Loucy (cell line): ENCODE measurements at regions not wholly inside any gene's neighbourhood (a gene's known extent, or its start where the extent isn't known, plus 50 kb on each side); places are given as distances from the start of the nearest gene placed in this dataset.

Experiments used
- H2AFZ ChIP-seq: fragments of 200-600 bp; sonication (generic); 2 replicates; pipeline ENCODE4 v1.6.0; 2016; ENCODE audit warnings: antibody characterized with exemption, mild to moderate bottlenecking, low read length, moderate library complexity
- H3F3A ChIP-seq: fragments of 200-600 bp; 2 replicates; pipeline ENCODE4 v1.6.0; 2016; ENCODE audit warnings: antibody characterized with exemption, low read depth, mild to moderate bottlenecking
- H3K27me3 ChIP-seq: fragments of 200-600 bp; sonication (generic); 2 replicates; pipeline ENCODE4 v1.6.1; 2014; ENCODE audit warnings: low read length, mild to moderate bottlenecking; ENCODE audit not compliant: insufficient read depth, poor library complexity, severe bottlenecking
- H3K36me3 ChIP-seq: fragments of 200-600 bp; sonication (generic); 2 replicates; pipeline ENCODE4 v1.6.1; 2016; ENCODE audit warnings: low read length; ENCODE audit not compliant: insufficient read depth
- H3K4me1 ChIP-seq: fragments of 200-600 bp; sonication (generic); 2 replicates; pipeline ENCODE4 v1.5.1; 2014; ENCODE audit warnings: low read length, mild to moderate bottlenecking; ENCODE audit not compliant: insufficient read depth, poor library complexity, severe bottlenecking
- H3K4me2 ChIP-seq: fragments of 200-600 bp; sonication (generic); 2 replicates; pipeline ENCODE4 v1.6.0; 2014; ENCODE audit warnings: antibody characterized with exemption, low read length, low read depth, mild to moderate bottlenecking; ENCODE audit not compliant: poor library complexity, severe bottlenecking
- H3K4me3 ChIP-seq: fragments of 200-600 bp; sonication (generic); 2 replicates; pipeline ENCODE4 v1.5.1; 2014; ENCODE audit warnings: low read length, mild to moderate bottlenecking, mixed read lengths; ENCODE audit not compliant: poor library complexity, severe bottlenecking
- H3K79me2 ChIP-seq: fragments of 200-600 bp; sonication (generic); 2 replicates; pipeline ENCODE4 v1.6.1; 2014; ENCODE audit warnings: low read length; ENCODE audit not compliant: insufficient read depth
- H3K9ac ChIP-seq: fragments of 200-600 bp; sonication (generic); 2 replicates; pipeline ENCODE4 v1.6.0; 2014; ENCODE audit warnings: mild to moderate bottlenecking, low read depth, low read length, moderate library complexity; ENCODE audit not compliant: poor library complexity, severe bottlenecking
- H3K9me2 ChIP-seq: fragments of 200-600 bp; sonication (generic); replicated peaks from 2 replicates; pipeline ENCODE4 v1.6.1; 2016; ENCODE audit warnings: low read depth, low read length, mixed read lengths
- H3K9me3 ChIP-seq: fragments of 200-600 bp; sonication (generic); 2 replicates; pipeline ENCODE4 v1.6.1; 2014; ENCODE audit warnings: mild to moderate bottlenecking, antibody characterized with exemption, low read length, low read depth; ENCODE audit not compliant: insufficient read depth
- H4K20me1 ChIP-seq: fragments of 200-600 bp; sonication (generic); 2 replicates; pipeline ENCODE4 v1.6.0; 2014; ENCODE audit warnings: antibody characterized with exemption, low read length, mild to moderate bottlenecking; ENCODE audit not compliant: insufficient read depth, poor library complexity, severe bottlenecking
- CTCF ChIP-seq: fragments of 200-600 bp; sonication (generic); conservative IDR thresholded peaks from 2 replicates; pipeline ENCODE4 v1.5.1; 2014; ENCODE audit warnings: mild to moderate bottlenecking, antibody characterized with exemption, low read length
- EZH2phosphoT487 ChIP-seq: fragments of 200-600 bp; IDR thresholded peaks from 2 replicates; pipeline ENCODE4 v1.6.1; 2018; ENCODE audit warnings: antibody characterized with exemption, mild to moderate bottlenecking, moderate library complexity, borderline replicate concordance

- no peaks in the 10 kb centered on the region for H4K20me1 ChIP-seq
- H3K4me1 ChIP-seq, result peaks cover 43% of the 10 kb centered on the region
- no peak overlapping the region for H3K9ac ChIP-seq
- no peak overlapping the region for H3K4me3 ChIP-seq
- H3F3A ChIP-seq, result peaks cover 12% of the 10 kb centered on the region
- H3K36me3 ChIP-seq, result no peaks in the 10 kb centered on the region
- no peaks in the 10 kb centered on the region; the same call in 1 of the 2 replicates for H3K9me3 ChIP-seq
- TF ChIP-seq EZH2phosphoT487 (no peak), CTCF (no peak)
- no peaks in the 10 kb centered on the region for H3K9me2 ChIP-seq
- no peaks in the 10 kb centered on the region for H3K79me2 ChIP-seq
- H3K4me2 ChIP-seq, result no peak overlapping the region
- H2AFZ ChIP-seq, result no peak overlapping the region
- H3K27me3 ChIP-seq, result no peaks in the 10 kb centered on the region
These were observed 76.2 kb upstream of the PLXNA4 start for GRCh38 chr7:132652507-132652906.

DNA sequence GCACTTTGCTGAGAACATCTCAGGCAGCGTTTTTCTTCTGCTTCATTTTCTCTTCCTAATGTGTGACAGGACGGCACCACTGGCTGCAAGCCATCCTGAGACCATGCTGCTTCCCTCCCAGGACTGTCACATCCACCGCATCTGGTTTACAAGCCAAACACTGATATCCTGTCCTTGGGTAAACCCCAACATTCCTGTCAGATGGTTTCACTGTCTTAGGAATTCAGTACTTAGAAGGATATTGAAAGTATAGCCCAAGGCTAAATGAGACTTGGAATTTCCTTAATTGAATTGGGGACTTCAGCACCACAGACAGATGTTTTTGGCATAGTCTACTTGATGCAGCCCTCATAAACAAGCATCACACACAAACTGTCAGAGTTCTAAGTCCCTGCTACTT, 74.2 kb upstream of the PLXNA4 start:
- H3F3A ChIP-seq, result peaks cover 4% of the 10 kb centered on the region; the same call in 1 of the 2 replicates
- no peaks in the 10 kb centered on the region for H3K36me3 ChIP-seq
- no peaks in the 10 kb centered on the region for H3K27me3 ChIP-seq
- no peak overlapping the region for H3K4me3 ChIP-seq
- no peak overlapping the region for H2AFZ ChIP-seq
- H4K20me1 ChIP-seq, result no peaks in the 10 kb centered on the region
- TF ChIP-seq CTCF (no peak), EZH2phosphoT487 (no peak)
- no peaks in the 10 kb centered on the region; the same call in 1 of the 2 replicates for H3K9me3 ChIP-seq
- no peak overlapping the region for H3K9ac ChIP-seq
- H3K9me2 ChIP-seq, result no peaks in the 10 kb centered on the region
- H3K4me2 ChIP-seq, result no peak overlapping the region
- H3K4me1 ChIP-seq, result peaks cover 23% of the 10 kb centered on the region
- H3K79me2 ChIP-seq, result no peaks in the 10 kb centered on the region

DNA sequence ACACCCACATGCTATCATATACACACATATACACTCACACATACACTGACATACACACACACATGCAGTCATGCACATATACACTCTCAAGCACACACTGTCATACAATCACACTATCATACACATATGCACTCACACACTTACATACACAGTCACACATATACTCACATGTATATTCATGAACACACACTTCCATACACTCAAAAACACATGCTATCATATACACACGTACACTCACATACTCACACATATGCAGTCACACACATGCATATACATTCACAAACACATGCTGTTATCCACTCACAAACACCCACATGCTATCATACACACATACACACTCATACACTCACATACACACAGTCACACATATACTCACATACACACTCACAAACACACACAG, 71.0 kb upstream of the PLXNA4 start:
- no peaks in the 10 kb centered on the region for H3K4me1 ChIP-seq
- H3K27me3 ChIP-seq, result no peaks in the 10 kb centered on the region
- no peaks in the 10 kb centered on the region for H3K9me2 ChIP-seq
- no peaks in the 10 kb centered on the region; the same call in 1 of the 2 replicates for H3K9me3 ChIP-seq
- H3K4me3 ChIP-seq, result no peak overlapping the region
- H4K20me1 ChIP-seq, result no peaks in the 10 kb centered on the region
- no peaks in the 10 kb centered on the region for H3K36me3 ChIP-seq
- H2AFZ ChIP-seq, result no peak overlapping the region
- no peak overlapping the region for H3K4me2 ChIP-seq
- H3F3A ChIP-seq, result no peaks in the 10 kb centered on the region
- no peak overlapping the region for H3K9ac ChIP-seq
- no peaks in the 10 kb centered on the region for H3K79me2 ChIP-seq
- TF ChIP-seq CTCF (no peak), EZH2phosphoT487 (no peak)
